ENCODE measurements at regions not wholly inside any gene's neighbourhood (a gene's known extent, or its start where the extent isn't known, plus 50 kb on each side); places are given as distances from the start of the nearest gene placed in this dataset.

DNA sequence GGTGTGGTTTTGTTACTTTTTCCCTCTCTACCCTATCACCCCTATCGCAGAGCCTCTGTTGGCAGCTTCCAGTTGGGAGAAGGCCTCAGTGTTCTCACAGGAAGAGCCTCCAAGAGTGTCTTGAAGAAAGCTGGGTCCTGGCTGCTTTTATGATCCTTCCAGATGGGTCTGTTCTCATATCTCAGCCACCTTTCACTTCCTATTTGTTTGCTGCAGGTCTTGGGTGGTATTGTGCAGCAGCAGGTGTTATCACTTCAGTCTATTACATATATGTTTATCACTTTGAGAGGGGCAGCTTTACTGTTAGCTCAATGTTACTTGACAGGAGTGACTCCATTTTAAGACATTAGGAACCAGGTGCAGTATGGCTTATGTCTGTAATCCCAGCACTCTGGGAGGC lies 59.2 kb upstream of the GDNF start:
- DNase-seq (ENCODE audit: insufficient read length, low spot score) = no peak
- no peak for FAIRE-seq
- TF ChIP-seq POLR2A (IDR thresholded peaks at IDR 0.05; ENCODE audit: low read depth, low read length) = no peak

DNA sequence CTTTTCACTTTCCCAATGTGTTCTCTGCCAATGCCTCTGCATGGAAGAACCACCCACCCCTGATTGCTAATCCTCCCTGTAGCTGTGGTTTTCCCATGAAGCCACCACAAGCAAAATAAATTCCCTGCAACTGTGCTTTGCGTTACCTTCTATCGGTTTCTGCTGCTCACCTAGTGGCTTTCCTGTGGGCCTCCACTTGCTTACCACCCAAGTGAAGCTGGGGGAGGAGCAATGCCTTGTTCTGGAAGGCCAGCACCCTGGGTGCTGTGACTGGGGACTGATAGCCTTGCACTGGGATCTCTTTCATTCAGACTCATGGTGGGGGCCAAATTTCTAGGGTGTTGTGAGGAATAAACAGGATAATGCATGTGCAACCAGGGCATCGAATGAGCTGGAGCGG lies 56.3 kb upstream of the GDNF start:
- DNase-seq (ENCODE audit: insufficient read length, low spot score) (no peak), FAIRE-seq (no peak)
- no peak for TF ChIP-seq POLR2A (IDR thresholded peaks at IDR 0.05; ENCODE audit: low read depth, low read length)

DNA sequence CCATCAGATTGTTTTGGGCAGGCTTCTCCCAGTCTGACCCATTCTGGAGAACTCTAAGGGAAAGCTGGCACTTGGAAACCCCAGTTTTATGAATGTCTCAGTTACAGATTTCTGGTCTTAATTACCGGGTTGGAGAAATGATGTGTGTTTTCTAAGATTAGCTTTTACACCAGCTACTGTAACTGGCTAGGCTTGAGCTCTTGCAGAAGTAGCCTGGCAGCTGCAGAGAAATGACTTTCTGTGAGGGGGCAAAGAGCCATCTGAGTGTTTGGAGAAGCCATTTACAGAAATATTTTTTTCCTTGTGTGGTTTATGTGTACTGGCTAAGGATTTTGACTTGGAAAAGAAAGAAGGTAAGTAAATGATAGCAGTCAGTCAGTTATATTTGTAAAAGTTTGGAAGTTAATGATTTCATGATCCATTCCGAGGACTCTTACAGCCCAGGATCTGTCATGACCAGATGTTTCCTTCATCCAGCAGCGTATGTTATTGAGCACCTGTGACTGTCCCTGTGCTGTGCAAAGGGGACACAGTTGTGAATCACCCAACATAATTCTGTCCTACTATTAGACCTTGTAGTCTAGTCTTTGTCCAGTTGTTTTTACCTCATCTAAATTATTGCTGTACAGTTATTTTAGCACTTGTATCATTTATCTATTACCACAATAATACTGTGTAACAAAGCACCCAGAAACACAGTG lies 53.7 kb upstream of the GDNF start:
- DNase-seq (ENCODE audit: insufficient read length, low spot score) = no peak
- TF ChIP-seq POLR2A (IDR thresholded peaks at IDR 0.05; ENCODE audit: low read depth, low read length) = no peak
- FAIRE-seq = no peak

DNA sequence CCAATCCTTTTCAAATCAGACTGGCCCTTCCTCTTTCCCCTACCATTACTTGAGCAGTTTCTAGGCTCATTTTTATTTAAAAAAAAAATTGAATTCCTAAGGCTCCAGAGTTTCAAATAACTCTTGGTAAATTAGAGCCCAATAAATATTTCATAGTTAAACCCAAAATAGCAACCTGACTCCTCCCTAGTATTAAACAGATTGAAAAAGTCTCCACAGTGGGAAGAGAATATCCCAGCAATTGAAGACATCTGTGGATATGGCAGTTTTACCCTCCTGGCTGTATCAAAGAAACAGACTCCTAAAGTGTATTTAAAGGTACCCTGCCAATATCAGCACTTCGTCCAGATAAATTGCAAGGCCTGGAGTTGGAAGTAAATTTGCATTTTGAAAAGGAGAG lies 52.7 kb upstream of the GDNF start:
- TF ChIP-seq POLR2A (IDR thresholded peaks at IDR 0.05; ENCODE audit: low read depth, low read length) = no peak
- FAIRE-seq (no peak), DNase-seq (ENCODE audit: insufficient read length, low spot score) (no peak)

DNA sequence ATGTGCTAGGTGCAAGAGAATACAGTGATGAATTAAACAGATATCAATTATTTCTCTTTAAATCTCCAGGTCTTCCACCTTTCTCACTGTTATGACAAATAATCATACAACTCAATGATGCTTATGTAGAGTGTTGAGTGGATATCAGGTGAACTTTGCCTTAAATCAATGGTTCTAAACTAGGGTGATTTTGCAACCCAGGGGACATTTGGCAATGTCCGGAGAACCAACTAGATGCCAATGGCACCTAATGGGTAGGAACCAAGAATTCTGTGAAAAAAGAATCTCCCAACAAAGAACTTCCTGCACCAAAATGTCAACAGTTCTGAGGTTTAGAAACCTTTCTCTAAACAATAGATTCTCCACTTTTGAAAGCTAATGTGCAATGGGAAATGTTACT lies 52.0 kb upstream of the GDNF start:
- DNase-seq (ENCODE audit: insufficient read length, low spot score) (no peak), FAIRE-seq (no peak)
- no peak for TF ChIP-seq POLR2A (IDR thresholded peaks at IDR 0.05; ENCODE audit: low read depth, low read length)

DNA sequence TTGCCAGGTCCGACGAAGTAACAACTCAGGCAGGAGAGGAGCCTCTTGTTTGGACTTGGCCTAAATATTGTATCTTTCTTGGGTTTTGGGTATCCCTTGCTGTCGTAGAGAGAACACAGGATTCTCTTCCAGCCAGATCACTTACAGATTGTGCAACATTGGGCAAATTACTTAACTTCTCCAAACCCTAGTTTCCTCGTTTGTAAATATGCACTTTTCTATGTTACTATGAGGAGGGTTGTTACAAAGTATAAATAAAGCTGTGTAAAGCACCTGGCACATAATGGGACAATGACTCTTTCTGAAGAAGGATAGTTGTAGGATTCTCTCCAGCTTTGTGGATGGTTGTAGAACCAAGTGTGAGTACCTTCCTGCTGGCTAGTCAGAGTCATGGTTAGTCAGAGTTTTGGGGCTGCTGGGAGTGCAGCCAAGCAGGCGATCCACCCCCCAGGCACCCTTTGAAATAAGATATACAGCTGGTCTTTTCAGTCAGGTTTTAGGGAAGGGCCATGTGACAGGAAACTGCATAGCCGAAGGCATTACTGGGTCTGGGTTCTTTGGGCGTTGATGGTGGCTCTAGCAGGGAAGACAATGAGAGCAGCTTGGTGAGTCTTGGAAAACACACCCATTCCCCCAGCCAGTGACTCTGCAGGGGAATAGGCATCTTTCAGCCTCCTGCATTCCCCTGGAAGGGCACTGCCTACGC lies 49.9 kb upstream of the GDNF start:
- FAIRE-seq (peak; percentile 93), DNase-seq (ENCODE audit: insufficient read length, low spot score) (peak; percentile 72)
- TF ChIP-seq POLR2A (IDR thresholded peaks at IDR 0.05; ENCODE audit: low read depth, low read length) = no peak
